ENCODE measurements at regions not wholly inside any gene's neighbourhood (a gene's known extent, or its start where the extent isn't known, plus 50 kb on each side); places are given as distances from the start of the nearest gene placed in this dataset.
"Not testable (repeated sequence)": the region's sequence is repeated elsewhere in the genome, so short reads cannot be mapped to it uniquely, and the experiment has no call there.

DNA sequence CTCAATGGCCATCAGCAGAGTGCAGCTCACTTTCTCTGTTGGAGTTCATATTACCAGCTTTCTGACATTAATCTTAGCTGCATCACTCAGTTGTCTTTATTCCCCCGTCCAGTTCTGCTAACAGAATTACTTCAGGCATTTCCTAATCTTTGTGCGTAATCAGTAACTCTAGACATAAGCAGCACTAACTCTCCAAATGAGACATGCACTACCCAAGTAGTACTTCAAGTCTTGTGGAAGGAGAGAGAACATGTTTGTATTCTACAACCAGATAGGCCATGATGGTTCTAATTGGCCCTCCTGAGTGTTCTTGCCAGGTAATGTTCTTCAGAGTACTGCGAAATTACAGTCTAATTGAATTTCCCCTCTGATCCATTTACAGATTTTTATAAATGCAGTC lies 448.5 kb upstream of the RPS6KA3 start:
- DNase-seq (ENCODE audit: low spot score) = no peak

DNA sequence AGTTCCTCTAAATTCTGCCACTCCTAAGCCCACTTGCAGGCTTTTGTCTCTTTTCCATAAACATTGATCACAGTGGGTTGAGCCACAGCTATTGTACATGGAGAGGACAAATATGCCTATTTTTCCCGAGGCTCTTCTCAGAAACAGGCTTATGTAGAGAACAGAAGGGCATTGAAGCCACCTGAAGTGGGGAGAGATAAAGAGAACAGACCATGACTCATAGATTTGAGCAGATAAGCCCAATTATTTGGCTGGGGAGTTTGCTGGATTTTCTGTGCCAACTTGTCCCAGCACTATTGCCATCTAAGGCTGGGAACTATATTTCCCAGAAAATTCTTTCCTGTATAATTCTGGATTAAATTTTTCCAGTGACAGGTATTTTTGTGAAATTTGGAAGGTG lies 446.1 kb upstream of the RPS6KA3 start:
- no peak for DNase-seq (ENCODE audit: low spot score)

DNA sequence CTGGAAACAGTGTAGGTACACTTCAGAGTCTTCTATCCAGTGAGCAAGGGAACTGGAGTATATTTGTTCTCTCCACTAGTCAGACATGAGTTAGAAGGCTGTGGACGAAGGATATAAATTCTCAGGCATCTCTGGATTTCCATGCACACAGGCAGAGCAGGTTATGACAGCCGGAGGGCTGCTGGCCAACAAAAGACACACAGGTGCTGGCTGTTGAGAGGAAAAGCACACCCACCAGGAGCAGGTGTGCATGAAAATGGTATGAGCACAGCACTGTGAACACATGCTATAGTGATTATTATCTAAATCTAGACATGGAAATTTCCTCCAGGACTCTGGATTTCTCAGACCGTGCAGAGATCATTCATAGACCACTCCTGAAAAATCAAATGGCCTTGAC lies 444.7 kb upstream of the RPS6KA3 start:
- DNase-seq (ENCODE audit: low spot score) = no peak

DNA sequence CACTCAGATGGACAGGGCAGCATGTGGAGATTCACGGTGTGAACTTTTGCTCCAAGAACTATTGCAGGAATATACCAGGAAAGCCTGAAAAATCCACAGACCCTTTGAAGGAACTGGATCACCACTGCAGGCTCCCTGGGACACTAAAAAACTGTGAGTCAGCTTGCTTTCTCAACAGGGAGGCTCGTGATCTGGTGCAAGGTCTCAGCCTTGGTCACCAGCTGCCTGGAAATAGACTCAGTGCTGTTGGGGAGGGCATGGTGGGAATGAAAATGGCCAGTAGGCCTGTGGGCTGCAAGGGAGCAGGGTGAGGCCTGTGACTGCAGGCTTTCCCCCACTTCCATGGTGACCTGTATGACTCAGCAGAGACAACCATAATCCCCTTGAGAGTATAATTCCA lies 426.4 kb upstream of the RPS6KA3 start:
- no peak for DNase-seq (ENCODE audit: low spot score)

- DNase-seq (ENCODE audit: low spot score) = no peak
Measured at GRCh38 chrX:20686256-20686655, 419.5 kb upstream of the RPS6KA3 start.

DNA sequence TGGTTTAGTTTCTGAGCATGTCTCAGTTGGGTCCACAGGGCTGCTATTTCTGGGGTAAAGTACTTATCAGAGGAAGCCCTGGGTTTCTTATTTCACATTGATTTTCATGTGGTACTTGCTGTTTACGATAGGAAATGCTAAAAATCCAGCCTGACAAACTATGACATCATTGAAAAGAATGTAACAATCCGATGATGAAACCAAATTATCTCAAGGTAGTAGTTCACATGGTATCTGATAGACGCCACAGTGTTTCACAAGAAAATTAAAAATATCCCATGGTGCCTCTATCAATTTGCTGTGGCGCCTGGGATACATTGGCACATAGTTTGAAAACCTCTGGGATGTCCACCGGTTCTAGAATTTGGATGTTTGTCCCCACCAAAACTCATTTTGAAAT lies 418.9 kb upstream of the RPS6KA3 start:
- no peak for DNase-seq (ENCODE audit: low spot score)

GRCh38 chrX:20681683-20682082 lies 415.0 kb upstream of the RPS6KA3 start:
- DNase-seq (ENCODE audit: low spot score) = no peak

DNA sequence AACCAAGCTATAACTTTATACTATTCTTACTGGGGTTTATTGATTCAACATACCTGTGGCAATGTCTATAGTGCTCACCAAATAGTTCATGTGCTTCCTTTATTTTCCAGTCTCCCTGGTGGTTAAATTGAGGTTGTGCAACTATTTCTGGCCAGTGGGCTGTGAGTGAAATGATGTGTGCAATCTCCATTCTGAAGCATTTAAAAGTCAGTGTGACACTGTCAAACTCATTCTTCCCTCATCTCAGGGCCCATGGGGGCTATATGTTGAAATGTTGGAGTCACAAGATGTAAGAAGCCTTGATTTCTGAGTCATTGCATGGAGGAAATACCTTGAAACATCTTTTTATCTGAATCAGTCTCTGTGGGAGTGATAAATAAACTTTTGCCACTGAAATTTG lies 414.3 kb upstream of the RPS6KA3 start:
- DNase-seq (ENCODE audit: low spot score) = peak; percentile 2

- no peak for DNase-seq (ENCODE audit: low spot score)
Measured at GRCh38 chrX:20672476-20672875, 405.8 kb upstream of the RPS6KA3 start.

GRCh38 chrX:20671746-20672145 lies 405.0 kb upstream of the RPS6KA3 start:
- DNase-seq (ENCODE audit: low spot score) = not testable (repeated sequence)

DNA sequence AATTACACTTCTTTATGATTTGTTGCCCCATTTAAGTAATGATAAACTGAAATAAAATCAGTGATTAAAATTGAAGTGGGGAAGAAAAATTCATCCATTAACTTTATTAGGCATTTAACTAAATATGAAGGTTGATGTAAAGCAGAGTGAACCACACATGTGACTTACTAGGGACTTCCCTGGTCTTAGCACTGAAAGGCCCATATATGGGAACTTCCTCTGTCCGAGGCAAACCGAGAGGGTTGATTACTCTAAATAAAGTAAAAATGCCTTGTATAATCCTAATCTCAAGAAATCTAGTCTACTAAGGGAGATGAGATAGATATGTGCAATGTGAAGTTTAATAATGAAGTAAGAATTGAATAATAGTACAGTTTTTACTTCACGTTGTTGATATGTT lies 403.9 kb upstream of the RPS6KA3 start:
- no peak for DNase-seq (ENCODE audit: low spot score)

GRCh38 chrX:20668550-20668949 lies 401.8 kb upstream of the RPS6KA3 start:
- no peak for DNase-seq (ENCODE audit: low spot score)

GRCh38 chrX:20666331-20666730 lies 399.6 kb upstream of the RPS6KA3 start:
- no peak for DNase-seq (ENCODE audit: low spot score)

DNA sequence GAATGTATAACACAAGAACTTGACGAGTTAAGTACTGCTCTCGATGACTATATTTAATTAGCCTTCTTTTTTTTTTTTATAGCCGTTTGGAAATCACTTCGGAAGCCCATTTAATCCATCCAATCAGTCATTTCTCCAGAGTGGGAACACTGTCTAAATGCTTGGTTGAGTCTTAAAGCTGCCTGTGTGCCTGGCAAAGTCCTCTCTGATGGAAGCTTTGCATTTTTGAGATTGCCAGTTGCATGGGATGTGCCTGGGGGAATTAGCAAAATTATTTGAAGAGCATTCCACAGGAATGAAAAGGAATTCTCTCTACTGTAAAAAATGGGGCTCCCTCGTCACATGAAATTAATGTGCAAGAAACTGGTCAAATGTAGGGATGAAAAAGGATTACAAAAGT lies 398.8 kb upstream of the RPS6KA3 start:
- no peak for DNase-seq (ENCODE audit: low spot score)

- DNase-seq (ENCODE audit: low spot score) = no peak
Measured at GRCh38 chrX:20664774-20665173, 398.1 kb upstream of the RPS6KA3 start.

- DNase-seq (ENCODE audit: low spot score) = no peak
Measured at GRCh38 chrX:20664131-20664530, 397.4 kb upstream of the RPS6KA3 start.

DNA sequence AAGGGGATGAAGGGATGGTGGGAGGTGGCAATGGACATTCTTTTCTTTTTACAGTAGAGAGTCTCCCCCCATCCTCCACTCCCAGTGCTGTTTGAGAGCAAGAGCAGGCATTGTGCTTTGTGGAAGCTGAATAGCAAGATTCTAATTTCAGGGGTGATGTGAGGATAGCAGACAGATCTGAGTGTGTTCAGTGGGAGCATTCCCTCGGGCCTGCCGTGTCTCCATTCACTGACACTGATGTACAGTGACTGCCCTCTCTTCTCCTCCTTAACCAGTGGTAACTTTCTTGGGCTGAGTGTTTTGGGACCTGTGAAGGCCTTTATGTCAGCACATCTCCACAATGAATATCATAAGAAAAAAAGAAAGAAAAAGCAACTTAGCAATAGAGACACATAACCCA lies 396.6 kb upstream of the RPS6KA3 start:
- DNase-seq (ENCODE audit: low spot score) = no peak

- DNase-seq (ENCODE audit: low spot score) = no peak
Measured at GRCh38 chrX:20656721-20657120, 390.0 kb upstream of the RPS6KA3 start.

GRCh38 chrX:20654596-20655106 lies 387.9 kb upstream of the RPS6KA3 start:
- DNase-seq (ENCODE audit: low spot score) = no peak

DNA sequence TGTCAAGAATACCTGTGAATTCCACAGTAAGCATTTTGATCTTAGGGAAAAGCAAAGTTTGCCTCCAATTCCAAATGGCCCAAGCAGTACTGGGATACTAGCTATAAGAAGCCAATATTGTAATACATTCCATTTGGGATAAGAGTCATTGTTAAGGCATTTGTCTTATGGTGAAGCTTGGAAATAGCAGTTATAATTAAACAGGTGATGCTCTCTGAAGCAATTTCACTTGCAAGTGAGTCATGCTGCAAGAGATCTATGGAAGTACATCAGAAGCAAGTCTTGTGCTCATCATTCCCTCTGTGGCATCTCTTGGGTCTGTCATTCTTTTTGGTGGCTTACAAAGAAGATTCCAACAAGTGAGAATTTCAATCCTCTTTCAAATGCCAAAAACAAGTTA lies 386.4 kb upstream of the RPS6KA3 start:
- DNase-seq (ENCODE audit: low spot score) = peak; percentile 4

GRCh38 chrX:20641954-20642353 lies 375.2 kb upstream of the RPS6KA3 start:
- no peak for DNase-seq (ENCODE audit: low spot score)

- no peak for DNase-seq (ENCODE audit: low spot score)
Measured at GRCh38 chrX:20639115-20639514, 372.4 kb upstream of the RPS6KA3 start.

GRCh38 chrX:20637351-20637750 lies 370.6 kb upstream of the RPS6KA3 start:
- no peak for DNase-seq (ENCODE audit: low spot score)

DNA sequence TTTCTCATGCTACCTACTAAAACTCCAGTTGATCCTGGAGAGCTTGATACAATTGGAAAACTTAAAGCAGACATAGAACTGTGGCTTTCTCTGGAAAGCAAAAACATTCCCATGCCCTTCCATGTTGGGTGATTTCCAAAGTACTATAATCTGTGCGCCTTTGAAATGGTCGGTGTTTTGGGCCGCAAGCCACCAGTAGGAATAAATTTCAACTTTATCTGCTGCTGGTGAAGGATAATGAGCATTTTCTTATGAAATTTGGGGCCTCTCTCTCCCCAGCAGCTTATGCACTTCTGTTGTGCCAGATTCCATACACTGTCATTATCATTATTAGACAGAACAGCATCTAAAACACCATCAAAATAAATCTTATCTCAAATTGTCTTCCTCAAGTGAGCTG lies 366.7 kb upstream of the RPS6KA3 start:
- no peak for DNase-seq (ENCODE audit: low spot score)

GRCh38 chrX:20623448-20623847 lies 356.7 kb upstream of the RPS6KA3 start:
- no peak for DNase-seq (ENCODE audit: low spot score)
